Left hindlimb (tissue), 1 donor: ENCODE measurements at regions not wholly inside any gene's neighbourhood (a gene's known extent, or its start where the extent isn't known, plus 50 kb on each side); places are given as distances from the start of the nearest gene placed in this dataset.
"Not testable (repeated sequence)": the region's sequence is repeated elsewhere in the genome, so short reads cannot be mapped to it uniquely, and the experiment has no call there.

Source experiments
- DNase-seq: peaks from one replicate; pipeline ENCODE4 v3.0.0-alpha.2; 2018

GRCh38 chr10:28733245-28733644, 55.9 kb downstream of the BAMBI start:
- DNase-seq: no peak

- DNase-seq: no peak
These were observed 56.3 kb downstream of the BAMBI start for GRCh38 chr10:28733647-28734046.

GRCh38 chr10:28734938-28735759, 57.8 kb downstream of the BAMBI start:
- DNase-seq: no peak

- DNase-seq: no peak
These were observed 59.8 kb downstream of the BAMBI start for GRCh38 chr10:28737096-28737495.

GRCh38 chr10:28738200-28738599, 60.9 kb downstream of the BAMBI start:
- no peak for DNase-seq

GRCh38 chr10:28743576-28743975, 66.3 kb downstream of the BAMBI start:
- DNase-seq: no peak

- DNase-seq: no peak
These were observed 66.9 kb downstream of the BAMBI start for GRCh38 chr10:28744069-28744768.

DNA sequence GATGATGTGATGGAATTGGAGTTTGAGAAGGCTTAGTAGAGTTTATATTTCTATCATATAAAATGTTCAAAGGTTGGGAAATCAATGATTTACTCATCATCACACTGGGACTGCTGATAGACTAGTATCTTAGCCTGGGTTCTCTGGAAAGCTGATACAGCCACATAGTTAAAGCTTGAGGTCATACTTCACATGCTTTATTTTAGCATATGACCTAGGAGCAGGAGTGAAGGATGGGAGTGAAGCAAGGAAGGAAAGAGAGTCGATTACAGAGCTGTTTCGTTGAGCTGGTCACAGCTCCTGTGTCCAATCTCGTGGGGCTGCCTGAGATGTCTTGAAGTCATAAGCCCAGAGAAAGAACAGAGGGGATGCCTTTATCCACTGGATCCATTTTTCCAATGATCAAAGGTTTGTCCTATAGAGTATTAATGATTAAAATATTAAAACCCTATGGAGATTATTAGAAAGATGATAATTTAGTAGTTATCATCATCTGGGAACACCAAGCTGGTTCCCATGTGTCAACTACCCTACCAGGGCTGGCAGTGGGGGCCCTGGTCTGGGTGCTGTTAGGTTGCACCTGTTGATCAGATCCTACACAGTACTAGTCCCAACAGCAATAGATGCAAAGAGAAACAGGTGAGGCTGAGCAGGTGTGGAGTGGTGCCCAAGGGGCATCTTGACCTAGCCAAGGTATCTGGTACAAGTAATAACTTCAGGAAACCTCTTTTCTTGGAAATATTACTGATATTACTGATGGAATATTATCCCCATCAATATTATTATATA, 77.8 kb downstream of the BAMBI start:
- DNase-seq: no peak

DNA sequence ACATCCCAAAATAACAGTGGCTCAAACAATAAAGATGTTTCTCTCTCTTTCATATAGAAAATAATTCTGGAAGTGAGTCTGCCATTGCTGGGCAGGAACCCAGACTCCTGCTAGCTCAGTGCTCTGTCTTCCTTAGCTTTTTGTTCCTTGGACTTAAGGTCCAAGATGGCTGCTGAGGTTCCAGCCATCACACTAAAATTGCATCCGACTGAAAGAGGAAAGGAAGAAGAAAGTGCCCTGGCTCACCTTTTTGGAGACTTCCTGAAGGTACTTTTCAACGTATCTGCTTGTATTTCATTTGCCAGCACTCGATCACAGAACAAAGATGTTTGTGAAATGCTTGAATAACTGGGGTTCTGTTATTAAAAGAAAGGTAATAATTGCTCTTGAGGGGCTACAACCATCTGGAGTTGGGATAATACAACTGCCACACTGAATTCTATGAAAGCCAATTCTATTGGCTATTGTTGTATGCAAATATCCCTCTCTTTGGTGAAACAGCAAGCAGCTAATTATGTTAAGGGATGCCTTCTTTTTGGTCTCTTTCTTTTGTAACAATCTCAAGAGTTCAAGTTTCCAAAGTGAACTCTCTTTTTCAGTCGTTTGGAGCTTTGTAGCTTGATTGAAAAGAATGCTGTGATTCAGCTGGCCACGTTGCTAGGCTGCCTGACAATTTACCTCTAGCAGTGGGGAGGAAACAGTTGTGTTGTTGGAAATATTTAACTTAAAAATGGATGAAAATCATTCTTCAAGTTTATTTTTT, 83.9 kb downstream of the BAMBI start:
- DNase-seq: no peak

DNA sequence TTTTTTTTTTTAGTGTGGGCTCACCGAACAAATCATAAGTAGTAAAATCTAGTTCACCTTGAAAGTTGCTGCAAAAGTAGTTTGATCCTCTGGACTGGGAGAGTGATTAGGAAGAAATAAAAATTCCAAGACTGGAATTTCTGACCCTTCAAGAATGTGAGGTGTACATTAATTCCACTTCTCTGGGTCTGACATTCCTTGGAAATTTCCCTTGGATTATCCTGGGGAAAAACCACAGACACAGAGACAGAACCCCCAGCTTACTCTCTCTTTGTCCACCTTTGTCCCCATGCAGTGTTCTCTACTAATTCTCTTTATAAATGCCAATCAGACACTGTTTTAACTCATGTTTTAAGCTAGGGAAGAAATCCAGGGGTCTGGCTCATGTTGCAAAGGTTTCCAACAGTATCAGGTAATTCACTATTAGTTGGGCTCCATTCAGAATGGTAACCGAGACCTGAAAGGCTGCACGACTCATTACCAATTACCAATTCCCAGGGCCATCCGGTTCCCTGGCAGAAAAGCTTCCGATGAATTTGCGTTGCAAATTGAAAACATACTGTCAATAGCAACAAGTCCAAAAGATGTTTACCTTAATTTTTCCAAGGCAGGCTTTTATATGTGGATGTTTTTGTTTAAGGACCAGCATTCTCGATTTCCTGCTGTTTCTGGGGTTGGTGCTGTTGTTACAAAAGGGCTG, 86.3 kb downstream of the BAMBI start:
- DNase-seq: no peak

DNA sequence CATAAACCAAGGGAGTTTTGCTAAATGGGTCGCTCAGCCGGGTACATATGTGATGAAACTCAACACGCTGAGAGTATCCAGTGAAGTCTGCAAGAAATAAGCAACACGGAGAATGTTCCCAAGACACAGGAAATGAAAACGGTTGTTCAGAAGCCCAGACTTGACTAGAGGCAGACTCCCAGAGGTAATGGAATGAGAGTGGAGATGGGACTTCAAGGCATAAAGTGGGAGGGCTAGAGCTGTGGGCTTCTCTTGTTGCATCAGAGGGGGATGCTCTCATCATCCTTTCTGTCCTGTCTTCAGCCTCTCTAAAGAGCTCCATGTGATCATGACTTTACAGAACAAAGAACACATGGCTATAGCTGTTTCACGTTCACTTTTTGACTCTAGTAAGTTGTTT, 88.3 kb downstream of the BAMBI start:
- DNase-seq: no peak

DNA sequence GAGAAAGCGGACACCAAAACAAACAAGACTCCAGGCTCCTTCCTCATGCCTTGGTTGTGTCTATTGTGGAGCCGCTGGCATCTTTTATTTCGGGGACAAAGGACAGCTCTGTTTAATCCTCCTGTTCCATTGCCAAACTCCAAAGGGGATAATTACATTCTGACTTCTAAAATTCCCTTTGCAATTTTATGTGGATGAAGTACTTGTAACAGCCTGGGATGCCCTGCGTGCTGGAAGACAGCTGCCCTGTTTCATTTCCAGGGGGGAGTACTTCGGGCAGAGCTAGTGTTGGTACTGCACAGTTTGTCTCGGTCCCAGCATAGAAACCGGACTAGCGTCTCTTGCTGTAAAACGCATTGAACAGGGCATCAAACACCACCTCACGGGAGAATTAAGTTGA, 90.9 kb downstream of the BAMBI start:
- no peak for DNase-seq

GRCh38 chr10:28769091-28769604, 91.8 kb downstream of the BAMBI start:
- DNase-seq: no peak

- DNase-seq: not testable (repeated sequence)
These were observed 94.3 kb downstream of the BAMBI start for GRCh38 chr10:28771580-28772090.

GRCh38 chr10:28774051-28774995, 97.0 kb downstream of the BAMBI start:
- DNase-seq: no peak

GRCh38 chr10:28775773-28776172, 98.5 kb downstream of the BAMBI start:
- no peak for DNase-seq

DNA sequence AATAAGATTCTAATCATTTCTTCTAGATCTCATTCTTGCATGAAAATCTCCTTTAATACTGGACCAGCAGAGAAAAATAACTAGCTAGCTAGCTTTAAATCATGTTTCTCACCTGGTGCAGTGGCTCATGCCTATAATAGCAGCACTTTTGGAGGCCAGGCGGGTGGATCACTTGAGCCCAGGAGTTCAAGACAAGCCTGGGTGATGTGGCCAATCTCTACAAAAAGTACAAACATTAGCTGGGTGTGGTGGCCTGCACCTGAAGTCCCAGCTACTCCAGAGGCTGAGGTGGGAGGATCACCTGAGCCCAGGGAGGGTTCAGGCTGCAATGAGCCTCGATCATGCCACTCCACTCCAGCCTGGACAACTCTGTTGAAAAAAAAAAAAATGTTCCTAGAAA, 99.2 kb downstream of the BAMBI start:
- no peak for DNase-seq

DNA sequence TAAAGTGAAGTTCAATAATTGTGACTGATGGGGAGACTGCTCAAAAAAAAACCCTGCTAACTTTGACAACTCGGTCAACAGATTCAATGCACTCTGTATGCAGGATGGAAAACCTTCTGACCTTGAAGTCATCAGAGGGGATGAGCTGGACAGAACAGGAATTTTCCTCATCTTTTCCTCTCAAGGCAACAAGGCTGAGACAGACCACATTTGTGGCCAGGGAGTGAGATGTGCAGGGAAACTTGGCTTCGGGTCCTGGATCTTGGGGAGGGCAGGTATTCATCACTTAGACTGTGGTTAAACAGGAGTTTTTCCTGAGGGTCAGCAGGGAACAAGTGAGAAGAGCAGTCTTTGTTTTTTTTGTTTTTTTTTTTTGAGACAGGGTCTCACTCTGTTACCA, 100.6 kb downstream of the BAMBI start:
- DNase-seq: no peak

DNA sequence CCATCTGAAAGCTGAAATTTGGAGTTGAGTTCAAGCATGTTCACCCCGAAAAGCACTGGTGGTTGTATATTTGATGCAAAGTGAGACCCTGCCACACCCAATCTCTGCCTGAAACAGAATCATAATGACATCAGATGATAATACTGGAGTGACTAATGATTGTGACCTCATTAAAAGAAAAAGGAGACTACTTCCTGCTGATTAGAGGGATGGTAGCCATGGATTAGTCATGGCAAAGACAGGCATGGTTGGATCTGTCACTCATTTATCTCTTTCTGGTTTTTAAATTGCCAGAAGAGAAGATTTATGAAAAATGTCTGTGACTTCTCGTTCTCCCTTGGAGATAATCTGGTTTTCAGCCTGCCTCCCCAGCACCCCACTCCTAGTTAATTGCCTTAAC, 101.2 kb downstream of the BAMBI start:
- no peak for DNase-seq

DNA sequence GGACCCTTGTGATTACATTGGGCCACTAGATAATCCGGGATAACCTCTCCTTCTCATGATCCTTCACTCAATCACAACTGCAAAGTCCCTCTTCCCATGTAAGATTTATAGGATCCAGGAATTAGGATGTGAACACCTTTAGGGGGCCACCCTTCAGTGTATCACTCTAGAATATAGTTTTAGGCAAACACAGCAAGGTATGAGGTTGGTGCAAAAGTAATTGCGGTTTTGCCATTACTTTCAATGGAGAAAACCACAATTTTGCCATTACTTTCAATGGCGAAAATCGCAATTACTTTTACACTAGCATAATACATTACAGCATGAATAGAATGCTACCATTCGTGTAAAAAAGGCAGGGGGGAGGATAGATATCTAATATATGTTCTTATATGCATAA, 104.0 kb downstream of the BAMBI start:
- no peak for DNase-seq

DNA sequence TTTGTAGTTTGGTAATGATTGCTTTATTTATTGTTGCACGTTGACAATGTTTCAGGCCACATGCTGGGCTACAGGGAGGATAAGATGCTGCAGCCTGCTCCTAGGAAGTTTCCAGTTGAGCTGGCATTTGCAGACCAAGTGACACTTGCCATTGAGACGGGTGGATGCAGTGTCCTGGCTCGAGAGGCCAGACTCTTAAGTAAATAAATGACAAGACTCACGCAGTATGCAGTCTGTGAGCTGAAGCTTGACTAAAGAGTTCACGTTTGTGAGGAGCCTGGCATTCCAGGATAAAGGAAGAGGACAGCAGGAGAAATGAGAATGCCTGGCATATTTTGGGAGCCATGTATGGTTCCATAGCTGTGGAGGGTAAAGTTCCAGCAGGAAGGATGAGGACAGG, 105.8 kb downstream of the BAMBI start:
- DNase-seq: no peak
